H9 (cell line): ENCODE measurements at regions not wholly inside any gene's neighbourhood (a gene's known extent, or its start where the extent isn't known, plus 50 kb on each side); places are given as distances from the start of the nearest gene placed in this dataset.
A peak's percentile ranks its signal among the peaks of the same experiment; 100 is the strongest.

ENCODE experiments used
- DNase-seq: peaks from one replicate; pipeline ENCODE4 v3.0.0-alpha.2; 2017
- H2AFZ ChIP-seq: one replicate; pipeline ENCODE4 v1.6.1; 2013; ENCODE audit warnings: mild to moderate bottlenecking, low read length, control low read depth, moderate library complexity
- H2AK5ac ChIP-seq: 2 replicates; pipeline ENCODE4 v1.6.1; 2013; ENCODE audit warnings: low read length, control low read depth, mixed read lengths; ENCODE audit not compliant: insufficient read length
- H2BK120ac ChIP-seq: one replicate; pipeline ENCODE4 v1.6.1; 2013; ENCODE audit warnings: low read depth, mild to moderate bottlenecking, low read length, control low read depth, inconsistent platforms; ENCODE audit not compliant: poor library complexity, severe bottlenecking
- H2BK12ac ChIP-seq: 2 replicates; pipeline ENCODE4 v1.6.1; 2013; ENCODE audit warnings: low read length, control low read depth, mixed read lengths, low read depth; ENCODE audit not compliant: insufficient read length
- H2BK15ac ChIP-seq: 2 replicates; pipeline ENCODE4 v1.6.1; 2013; ENCODE audit warnings: low read depth, low read length, control low read depth
- H2BK20ac ChIP-seq: one replicate; pipeline ENCODE4 v1.6.1; 2013; ENCODE audit warnings: low read depth, mild to moderate bottlenecking, low read length, control low read depth, inconsistent platforms; ENCODE audit not compliant: poor library complexity, severe bottlenecking
- H2BK5ac ChIP-seq: 2 replicates; pipeline ENCODE4 v1.6.1; 2013; ENCODE audit warnings: low read length, control low read depth, mixed read lengths; ENCODE audit not compliant: insufficient read length
- H3K14ac ChIP-seq: 2 replicates; pipeline ENCODE4 v1.6.1; 2013; ENCODE audit warnings: low read length, control low read depth; ENCODE audit not compliant: insufficient read depth
- H3K18ac ChIP-seq: 2 replicates; pipeline ENCODE4 v1.6.1; 2013; ENCODE audit warnings: low read depth, mild to moderate bottlenecking, mixed read lengths, low read length, control low read depth; ENCODE audit not compliant: insufficient read length
- H3K23ac ChIP-seq: 2 replicates; pipeline ENCODE4 v1.6.1; 2013; ENCODE audit warnings: low read length, control low read depth, mixed read lengths, low read depth; ENCODE audit not compliant: insufficient read length
- H3K23me2 ChIP-seq: 2 replicates; pipeline ENCODE4 v1.6.1; 2013; ENCODE audit warnings: low read depth, mild to moderate bottlenecking, mixed read lengths, low read length, control low read depth; ENCODE audit not compliant: insufficient read length, poor library complexity, severe bottlenecking
- H3K27ac ChIP-seq: 2 replicates; pipeline ENCODE4 v1.5.1; 2013; ENCODE audit warnings: low read length, control low read depth, mixed read lengths, low read depth; ENCODE audit not compliant: insufficient read length
- H3K27me3 ChIP-seq: 2 replicates; pipeline ENCODE4 v1.6.1; 2013; ENCODE audit warnings: low read length, control low read depth, inconsistent platforms; ENCODE audit not compliant: insufficient read depth
- H3K4ac ChIP-seq: 2 replicates; pipeline ENCODE4 v1.6.1; 2013; ENCODE audit warnings: low read depth, mild to moderate bottlenecking, control low read depth, inconsistent platforms, low read length, moderate library complexity
- H3K4me1 ChIP-seq: 2 replicates; pipeline ENCODE4 v1.6.1; 2013; ENCODE audit warnings: low read length, control low read depth, inconsistent platforms; ENCODE audit not compliant: insufficient read depth
- H3K4me2 ChIP-seq: 2 replicates; pipeline ENCODE4 v1.6.1; 2013; ENCODE audit warnings: low read length, control low read depth, mixed read lengths; ENCODE audit not compliant: insufficient read length, insufficient read depth
- H3K56ac ChIP-seq: 2 replicates; pipeline ENCODE4 v1.6.1; 2013; ENCODE audit warnings: low read depth, mild to moderate bottlenecking, mixed read lengths, low read length, control low read depth; ENCODE audit not compliant: insufficient read length
- H3K79me1 ChIP-seq: 2 replicates; pipeline ENCODE4 v1.6.1; 2013; ENCODE audit warnings: low read depth, mild to moderate bottlenecking, moderate library complexity, low read length, control low read depth, inconsistent platforms; ENCODE audit not compliant: insufficient read depth, poor library complexity, severe bottlenecking
- H3K79me2 ChIP-seq: 2 replicates; pipeline ENCODE4 v1.6.1; 2013; ENCODE audit warnings: low read length, control low read depth, inconsistent platforms; ENCODE audit not compliant: insufficient read depth
- H3K9ac ChIP-seq: 2 replicates; pipeline ENCODE4 v1.6.1; 2013; ENCODE audit warnings: low read length, control low read depth, mixed read lengths; ENCODE audit not compliant: insufficient read length; ENCODE audit errors: extremely low read depth
- H3K9me3 ChIP-seq: one replicate; pipeline ENCODE4 v1.6.1; 2013; ENCODE audit warnings: low read depth, low read length, inconsistent platforms; ENCODE audit not compliant: control insufficient read depth
- H3T11ph ChIP-seq: one replicate; pipeline ENCODE4 v1.6.1; 2013; ENCODE audit warnings: mild to moderate bottlenecking, low read length, control low read depth, inconsistent platforms
- H4K20me1 ChIP-seq: one replicate; pipeline ENCODE4 v1.6.1; 2013; ENCODE audit not compliant: control insufficient read depth, insufficient read length, insufficient read depth
- H4K5ac ChIP-seq: 2 replicates; pipeline ENCODE4 v1.6.1; 2013; ENCODE audit warnings: low read depth, mild to moderate bottlenecking, mixed read lengths, low read length, control low read depth; ENCODE audit not compliant: insufficient read length
- H4K8ac ChIP-seq: replicated peaks from 2 replicates; pipeline ENCODE4 v1.6.1; 2013; ENCODE audit warnings: low read length, control low read depth, mixed read lengths, low read depth; ENCODE audit not compliant: insufficient read length
- H4K91ac ChIP-seq: 2 replicates; pipeline ENCODE4 v1.6.1; 2013; ENCODE audit warnings: low read depth, mild to moderate bottlenecking, moderate library complexity, mixed read lengths, low read length, control low read depth; ENCODE audit not compliant: insufficient read length
- H3K27ac Mint-ChIP-seq, 3 experiments: 2 replicates in 2 of 3; 3 replicates in 1 of 3; pipeline ENCODE4 v1.8.0; 2020 to 2021; ENCODE audit warnings: mixed read lengths in 3 of 3, mild to moderate bottlenecking in 1 of 3, moderate library complexity in 1 of 3
- H3K27me3 Mint-ChIP-seq: 2 replicates; pipeline ENCODE4 v1.8.0; 2021; ENCODE audit warnings: low read depth, mild to moderate bottlenecking, moderate library complexity, mixed read lengths
- H3K36me3 Mint-ChIP-seq, 3 experiments: 2 replicates in 2 of 3; 3 replicates in 1 of 3; pipeline ENCODE4 v1.8.0; 2020 to 2021; ENCODE audit warnings: low read depth in 3 of 3, mixed read lengths in 3 of 3; ENCODE audit not compliant: insufficient read depth in 1 of 3
- H3K4me1 Mint-ChIP-seq, 2 experiments: 2 replicates each; pipeline ENCODE4 v1.8.0; 2020; ENCODE audit warnings: mixed read lengths in 2 of 2
- H3K4me3 Mint-ChIP-seq, 2 experiments: 2 replicates in 1 of 2; 3 replicates in 1 of 2; pipeline ENCODE4 v1.8.0; 2020 to 2021; ENCODE audit warnings: mild to moderate bottlenecking in 2 of 2, mixed read lengths in 2 of 2, moderate library complexity in 1 of 2
- H3K9me3 Mint-ChIP-seq, 2 experiments: 2 replicates in 1 of 2; 3 replicates in 1 of 2; pipeline ENCODE4 v1.8.0; 2020; ENCODE audit warnings: mild to moderate bottlenecking in 2 of 2, mixed read lengths in 2 of 2, moderate library complexity in 1 of 2
- CTCF ChIP-seq: fragments of 200-600 bp; sonication (generic); conservative IDR thresholded peaks from 3 replicates; pipeline ENCODE4 v1.8.0; 2021; ENCODE audit warnings: antibody characterized with exemption, mild to moderate bottlenecking
- WGBS: extraction: QIAGEN DNeasy Blood & Tissue Kit; methylation state at CpG from one replicate; pipeline ENCODE4 v1.1.7; 2013; ENCODE audit warnings: missing lambda C conversion rate, low lambda C conversion rate, mixed read lengths; ENCODE audit not compliant: insufficient read length; ENCODE audit errors: extremely low coverage; 5-methylcytosine and 5-hydroxymethylcytosine counted together

DNA sequence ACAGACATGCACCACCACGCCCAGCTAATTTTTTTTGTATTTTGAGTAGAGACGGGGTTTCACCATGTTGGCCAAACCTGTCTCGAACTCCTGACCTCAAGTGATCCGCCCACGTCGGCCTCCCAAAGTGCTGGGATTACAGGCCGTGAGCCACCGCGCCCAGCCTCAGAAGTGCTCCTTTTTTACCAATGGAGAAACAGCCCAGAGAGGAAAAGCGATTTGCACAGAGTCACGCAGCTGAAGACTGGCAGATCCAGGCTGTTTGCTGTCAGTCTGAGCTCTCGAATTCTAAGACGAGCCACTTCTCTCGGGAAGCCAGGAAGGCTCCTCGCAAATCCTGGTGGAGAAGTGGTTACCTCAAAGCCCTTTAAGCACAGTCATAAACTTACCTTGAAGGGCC, 57.4 kb upstream of the SDK1 start:
- peaks cover 11 to 25% of the 10 kb centered on the region in 2 experiments for H3K4me1 Mint-ChIP-seq

More for the DNA sequence above, 57.4 kb upstream of the SDK1 start:
- H4K5ac ChIP-seq = no peak overlapping the region
- H3K9me3 Mint-ChIP-seq = peaks cover 7 to 9% of the 10 kb centered on the region in 2 experiments; a peak in 2 of 5 replicates
- no peak overlapping the region for H3K23ac ChIP-seq
- WGBS = no CpG with 5 or more reads among the region's 15 CpGs
- H3K4me2 ChIP-seq = no peak overlapping the region
- H4K91ac ChIP-seq = no peak overlapping the region
- DNase-seq = no peak
- no peak overlapping the region for H4K8ac ChIP-seq
- H3T11ph ChIP-seq = no peak overlapping the region
- TF ChIP-seq CTCF = no peak
- H2BK12ac ChIP-seq = no peak overlapping the region
- no peak overlapping the region for H3K14ac ChIP-seq
- no peak overlapping the region for H2BK5ac ChIP-seq
- H2BK20ac ChIP-seq = no peak overlapping the region
- H3K4me3 Mint-ChIP-seq = no peak overlapping the region
- no peak overlapping the region for H3K18ac ChIP-seq
- no peak overlapping the region for H2BK120ac ChIP-seq
- H3K23me2 ChIP-seq = no peaks in the 10 kb centered on the region
- H3K4ac ChIP-seq = no peak overlapping the region
- no peaks in the 10 kb centered on the region for H3K9me3 ChIP-seq
- no peak overlapping the region for H2BK15ac ChIP-seq
- no peak overlapping the region for H3K9ac ChIP-seq
- H3K27ac ChIP-seq = no peak overlapping the region
- no peaks in the 10 kb centered on the region for H3K79me1 ChIP-seq
- H3K56ac ChIP-seq = no peak overlapping the region
- H3K4me1 ChIP-seq = no peaks in the 10 kb centered on the region; the same call in 1 of the 2 replicates
- no peak overlapping the region for H2AFZ ChIP-seq
- peaks cover 2% of the 10 kb centered on the region; the same call in 1 of the 2 replicates for H3K27me3 Mint-ChIP-seq
- H2AK5ac ChIP-seq = no peak overlapping the region
- H3K27me3 ChIP-seq = no peaks in the 10 kb centered on the region
- no peaks in the 10 kb centered on the region for H4K20me1 ChIP-seq
- H3K79me2 ChIP-seq = no peaks in the 10 kb centered on the region
- 0 out of 7 replicates have a peak overlapping the region, but pooled peaks of 1 of the 3 experiments have one; percentile 38 for H3K27ac Mint-ChIP-seq
- peaks cover 0 to 10% (median 0%) of the 10 kb centered on the region in 3 experiments; a peak in 2 of 7 replicates for H3K36me3 Mint-ChIP-seq
